GM18858 (cell line): ENCODE measurements at regions not wholly inside any gene's neighbourhood (a gene's known extent, or its start where the extent isn't known, plus 50 kb on each side); places are given as distances from the start of the nearest gene placed in this dataset.

Experiments used
- ATAC-seq: cut with Tn5 transposase; IDR thresholded peaks from one replicate; pipeline ENCODE4 v1.9.1; 2021; ENCODE audit not compliant: unreplicated experiment

DNA sequence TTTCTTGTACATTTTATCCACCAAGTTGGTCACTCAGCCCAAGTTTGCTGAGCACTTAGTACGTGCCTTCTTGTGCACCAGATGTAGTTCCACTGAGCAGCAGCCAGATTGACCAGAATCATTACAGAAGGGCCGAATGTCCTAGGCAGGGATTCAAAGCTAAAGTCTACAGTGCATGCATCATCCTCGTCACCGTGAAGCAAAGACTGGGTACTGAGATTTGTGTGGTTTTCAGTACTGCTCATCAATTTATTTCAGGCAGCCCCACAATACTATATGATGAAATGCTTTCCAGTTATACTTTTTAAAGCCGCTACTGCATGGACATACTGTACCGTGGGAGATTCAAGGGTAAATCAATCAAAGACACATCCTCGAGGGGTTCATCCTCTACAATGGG, 227.0 kb downstream of the ARRDC4 start:
- ATAC-seq = no peak

DNA sequence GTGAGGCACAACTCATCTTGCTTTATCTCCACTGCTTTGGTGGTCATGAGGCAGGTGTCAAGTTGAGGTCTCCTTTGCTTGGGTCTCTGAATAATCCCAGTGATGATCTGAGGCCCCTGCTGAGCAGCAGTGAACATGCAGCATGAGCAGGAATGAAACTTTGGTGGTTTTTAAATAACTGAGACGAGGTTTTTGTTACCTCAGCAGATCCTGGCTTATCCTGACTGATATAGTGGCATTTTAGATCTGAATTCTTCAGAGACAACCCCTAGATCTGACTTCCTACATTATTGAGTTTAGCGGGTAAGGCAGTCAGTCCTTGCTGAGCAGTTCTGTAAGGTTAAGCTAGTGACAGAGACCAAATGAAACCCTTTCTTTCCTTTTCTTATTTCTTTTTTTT, 230.4 kb downstream of the ARRDC4 start:
- ATAC-seq = no peak

DNA sequence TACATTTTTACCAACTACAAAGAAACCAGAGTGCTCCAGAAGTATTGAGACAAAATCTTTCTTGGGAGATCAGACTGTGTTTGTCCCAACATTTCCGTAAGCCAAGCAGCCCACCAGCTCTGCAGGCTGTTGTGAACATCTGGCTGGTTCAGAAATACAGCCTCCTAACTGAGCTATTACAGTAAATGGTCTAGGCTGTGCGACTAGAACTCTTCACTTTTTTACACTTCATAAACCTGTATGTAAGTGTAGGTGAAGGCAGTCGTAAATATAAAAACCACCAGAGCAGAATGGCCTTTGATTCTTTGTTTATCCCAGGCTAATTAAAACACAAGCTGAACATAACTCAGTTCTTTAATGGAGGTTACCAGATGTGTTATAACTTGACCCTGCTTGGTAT, 235.3 kb downstream of the ARRDC4 start:
- no peak for ATAC-seq

DNA sequence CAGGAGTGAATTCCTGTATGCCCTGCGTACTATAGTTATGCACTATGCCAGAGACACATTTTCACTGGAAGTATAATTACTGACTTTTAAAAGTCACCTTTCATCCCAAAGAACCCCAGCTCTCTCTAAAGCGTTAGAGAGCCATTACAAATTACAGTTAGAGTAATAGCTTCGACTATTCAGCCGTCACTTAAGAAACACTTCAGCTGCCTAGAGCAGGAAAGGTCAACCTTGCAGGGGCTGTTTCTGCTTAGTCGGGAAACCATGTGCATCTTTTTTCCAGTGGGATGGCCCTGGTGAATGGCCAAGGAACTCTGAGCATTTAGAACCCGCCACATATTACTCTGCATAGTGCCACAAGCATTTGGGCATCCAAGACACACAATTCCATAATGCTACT, 235.9 kb downstream of the ARRDC4 start:
- no peak for ATAC-seq

DNA sequence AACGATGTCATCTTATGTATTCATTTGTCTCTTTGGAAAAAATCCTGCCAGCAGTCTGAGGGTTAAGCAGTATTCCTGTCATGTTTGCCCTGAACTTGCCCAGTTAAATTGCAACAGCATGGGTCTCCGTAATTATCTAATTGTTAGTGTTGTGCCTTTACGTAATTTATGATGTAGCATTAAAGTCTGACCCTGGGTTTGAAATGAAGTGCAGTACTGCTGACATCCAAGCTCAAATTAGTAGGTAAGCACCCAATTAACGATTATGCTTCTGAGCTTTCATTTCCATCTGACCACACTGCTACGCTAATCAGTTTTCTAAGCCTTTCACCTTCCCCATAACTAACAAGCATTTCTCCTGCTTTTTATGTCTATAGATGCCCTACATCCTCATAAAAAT, 241.8 kb downstream of the ARRDC4 start:
- ATAC-seq = no peak

DNA sequence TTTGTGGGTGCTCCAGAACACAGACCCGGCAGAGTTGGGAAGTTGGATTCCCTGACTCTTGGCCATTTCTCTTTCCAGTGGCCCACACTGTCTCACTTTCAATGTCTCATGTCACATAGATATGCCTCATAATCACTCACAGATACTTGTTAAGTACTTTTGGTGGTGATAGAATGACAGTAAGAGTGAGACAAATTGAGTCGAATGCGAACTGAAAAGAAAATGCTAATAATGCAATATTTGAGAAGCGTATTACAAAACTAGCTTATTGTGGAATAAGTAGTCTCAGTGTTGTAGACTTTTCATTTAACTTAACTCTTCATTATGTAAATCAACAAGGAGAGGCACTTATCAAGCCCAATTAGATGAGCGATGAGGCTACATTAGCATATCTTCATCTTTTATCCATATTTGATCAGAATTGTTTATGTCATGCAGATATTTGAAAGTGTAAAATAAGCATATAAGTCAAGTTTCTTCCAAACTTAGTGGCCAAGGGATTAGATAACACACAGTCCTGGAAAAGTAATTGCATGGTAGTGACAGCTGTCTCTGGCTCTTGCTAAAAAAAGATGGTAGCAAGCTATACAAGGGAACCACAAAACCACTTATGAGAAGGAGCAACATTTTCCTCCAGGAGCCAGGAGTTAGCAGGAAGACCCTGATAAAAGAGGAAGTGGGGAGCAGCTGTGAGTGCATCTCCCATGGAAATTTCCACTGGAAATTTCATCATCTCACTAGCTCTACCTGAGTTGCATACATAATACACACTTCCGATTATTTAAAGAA, 243.6 kb downstream of the ARRDC4 start:
- ATAC-seq = no peak

DNA sequence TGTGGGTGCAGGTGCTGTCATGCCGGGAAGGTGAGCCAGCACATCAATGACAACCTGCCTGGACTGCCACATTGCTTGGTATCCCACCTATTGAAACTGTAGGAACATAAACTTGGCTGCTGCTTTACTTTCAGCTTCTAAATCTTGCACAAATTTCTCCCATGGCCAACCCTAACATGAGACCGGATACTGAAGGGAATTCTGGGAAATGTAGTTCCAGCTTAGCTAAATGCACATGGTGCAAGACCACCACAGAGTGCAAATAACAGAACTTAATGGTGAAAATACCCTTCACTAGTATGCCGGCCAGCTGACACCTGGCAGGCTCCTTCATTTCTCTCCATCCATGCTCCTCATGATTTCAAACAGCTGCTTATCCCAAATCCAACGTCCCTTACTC, 247.4 kb downstream of the ARRDC4 start:
- no peak for ATAC-seq

DNA sequence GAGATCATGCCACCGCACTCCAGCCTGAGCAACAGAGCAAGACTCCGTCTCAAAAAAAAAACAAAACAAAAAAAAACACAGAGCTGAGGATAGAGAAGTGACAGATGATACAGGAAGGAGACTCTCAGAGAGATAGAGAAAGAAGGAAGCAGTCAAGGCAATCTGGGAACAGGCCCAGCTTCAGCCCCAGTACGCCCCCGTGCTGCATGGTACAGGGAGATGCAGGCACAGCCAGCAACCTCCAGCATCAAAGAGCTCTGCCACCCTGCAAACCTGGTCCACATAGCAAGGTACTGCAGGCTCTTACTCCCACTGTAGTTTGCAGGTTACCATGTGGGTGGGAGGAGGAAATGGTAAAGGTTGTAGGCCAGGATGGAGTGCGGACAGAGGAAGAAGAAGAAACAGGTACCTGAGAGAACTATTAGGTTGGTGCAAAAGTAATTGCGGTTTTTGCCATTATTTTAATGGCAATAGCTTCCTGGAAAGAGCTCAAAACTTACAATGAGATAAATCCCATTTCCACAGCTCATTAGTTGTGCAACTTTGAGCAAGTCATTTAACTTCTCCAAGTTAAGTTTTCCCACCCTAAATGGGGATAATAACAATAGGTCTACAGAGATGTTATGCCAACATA, 253.0 kb downstream of the ARRDC4 start:
- ATAC-seq = no peak

DNA sequence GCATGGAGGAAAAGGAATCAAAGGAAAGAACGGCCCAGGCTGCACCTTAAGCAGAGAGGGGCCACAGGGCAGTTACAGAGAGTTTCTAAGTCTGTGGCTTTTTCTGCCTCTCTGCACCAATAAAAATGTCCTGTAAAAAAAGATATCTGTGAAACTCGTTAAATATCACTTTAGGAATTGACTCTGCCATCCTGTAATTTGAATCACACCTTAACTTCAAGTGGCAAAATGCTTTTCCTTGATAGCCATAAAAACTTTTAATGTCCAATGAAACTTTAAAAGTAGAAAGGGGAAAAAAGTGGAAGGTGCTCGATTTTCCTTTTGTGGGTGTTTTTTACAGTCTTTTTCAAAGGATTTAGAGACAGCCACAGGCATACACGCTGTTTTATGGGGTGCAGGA, 255.7 kb downstream of the ARRDC4 start:
- ATAC-seq = no peak

DNA sequence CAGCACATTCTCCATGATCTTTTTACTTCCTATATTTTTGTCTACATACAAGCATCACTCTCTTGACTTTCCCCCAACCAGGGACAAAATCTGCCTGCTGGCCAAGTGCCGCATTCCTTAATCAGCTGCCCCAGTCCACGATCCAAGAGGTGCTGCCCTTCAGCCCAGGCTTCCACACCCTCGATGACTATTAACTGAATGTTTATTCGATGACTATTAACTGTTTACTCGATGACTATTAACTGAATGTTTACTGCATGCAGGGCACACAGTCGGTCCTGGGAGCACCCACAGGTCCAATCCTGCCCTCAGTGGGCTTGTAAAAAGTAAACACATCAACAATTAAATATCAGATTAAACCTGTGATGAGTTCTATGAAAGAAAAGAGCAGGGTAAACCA, 256.9 kb downstream of the ARRDC4 start:
- no peak for ATAC-seq

DNA sequence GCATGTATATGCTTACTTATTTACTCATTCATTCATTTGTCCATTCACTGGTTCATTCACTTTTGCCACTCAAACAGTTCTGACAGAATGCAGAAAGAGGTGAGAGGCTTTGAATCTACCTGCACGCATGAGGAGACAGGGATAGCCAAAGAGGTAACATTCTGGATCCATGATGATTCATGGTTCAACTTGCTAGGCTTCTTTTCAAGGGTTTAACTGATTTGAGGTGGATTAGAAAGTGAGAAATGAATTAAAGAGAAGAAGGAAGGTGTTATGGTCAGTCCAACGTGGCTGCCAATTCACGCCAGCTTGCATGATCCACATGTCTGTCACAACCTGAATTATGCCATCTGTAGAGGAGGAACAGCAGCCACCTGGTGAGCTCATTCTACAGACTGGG, 260.6 kb downstream of the ARRDC4 start:
- no peak for ATAC-seq

DNA sequence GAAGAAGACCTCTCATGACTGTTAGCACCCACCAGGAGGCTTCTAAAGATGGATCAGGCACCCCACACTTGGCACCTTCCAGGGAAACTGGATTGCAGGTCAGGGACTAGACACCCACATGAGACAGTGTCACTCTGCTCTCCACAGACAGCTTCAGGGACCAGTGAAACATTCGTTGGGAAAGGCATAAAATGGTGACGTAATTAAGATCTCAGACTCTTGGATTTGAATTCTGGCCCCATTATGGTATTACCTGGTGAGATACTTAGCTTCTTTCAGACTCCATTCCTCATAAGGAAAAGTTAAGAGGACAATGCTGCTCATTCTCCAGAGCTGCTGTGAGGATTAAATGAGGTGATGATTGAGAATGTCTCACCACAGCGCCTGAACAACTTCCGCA, 261.1 kb downstream of the ARRDC4 start:
- no peak for ATAC-seq

DNA sequence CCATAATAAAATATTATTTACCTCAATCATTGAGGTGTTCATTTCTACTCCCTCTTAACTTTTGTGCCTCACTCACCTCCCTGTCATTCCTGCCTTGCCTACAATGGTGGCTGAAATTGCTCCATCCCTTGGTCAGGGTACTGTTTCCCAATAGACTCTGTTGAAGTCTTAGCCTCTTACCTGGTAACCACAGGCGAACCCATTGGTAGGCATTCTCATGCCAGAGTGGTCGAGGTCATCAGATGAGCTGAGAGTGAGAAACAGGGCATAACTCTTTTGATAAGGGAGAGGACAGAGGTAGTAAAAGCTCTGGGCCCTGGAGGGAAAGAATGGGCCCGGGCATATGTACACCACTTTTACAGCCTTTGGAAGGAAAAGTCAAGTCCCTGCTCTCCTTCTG, 265.6 kb downstream of the ARRDC4 start:
- no peak for ATAC-seq

DNA sequence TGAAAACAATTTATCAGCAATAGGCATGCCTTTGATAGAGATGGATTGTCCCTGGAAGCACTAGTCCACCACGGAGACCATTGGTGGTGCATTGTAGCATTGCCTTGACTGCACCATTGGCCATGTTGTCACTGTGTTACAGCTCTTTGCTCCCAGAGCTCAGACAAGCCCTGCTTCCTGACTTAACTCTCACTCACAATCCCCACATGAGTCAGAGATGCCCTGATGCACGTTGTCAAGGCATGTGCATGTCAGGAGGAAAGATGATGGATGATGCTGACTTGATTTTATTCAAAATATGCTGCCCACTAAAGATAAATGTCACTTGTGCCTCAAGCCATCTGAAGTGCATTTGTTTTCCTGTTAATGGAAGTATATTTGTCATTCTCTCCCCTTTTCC, 266.1 kb downstream of the ARRDC4 start:
- ATAC-seq = no peak

DNA sequence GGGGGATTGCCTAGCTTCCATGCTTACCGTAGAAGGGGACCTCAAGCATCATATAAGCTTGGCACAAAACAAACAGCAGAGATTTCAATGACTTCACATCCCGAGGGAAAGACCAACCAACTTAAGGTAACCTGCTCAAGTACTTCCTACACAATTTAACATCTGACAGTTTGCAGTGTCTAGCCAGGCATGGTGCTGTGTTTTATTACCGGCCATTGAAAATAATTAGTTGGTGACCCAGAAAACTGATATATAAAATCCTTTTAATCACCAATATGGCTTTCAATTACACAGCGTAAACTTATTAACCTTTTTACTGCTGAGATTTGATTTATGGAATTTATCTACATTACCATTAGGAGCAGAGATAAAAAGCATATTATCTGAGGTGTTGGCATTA, 268.3 kb downstream of the ARRDC4 start:
- ATAC-seq = no peak

DNA sequence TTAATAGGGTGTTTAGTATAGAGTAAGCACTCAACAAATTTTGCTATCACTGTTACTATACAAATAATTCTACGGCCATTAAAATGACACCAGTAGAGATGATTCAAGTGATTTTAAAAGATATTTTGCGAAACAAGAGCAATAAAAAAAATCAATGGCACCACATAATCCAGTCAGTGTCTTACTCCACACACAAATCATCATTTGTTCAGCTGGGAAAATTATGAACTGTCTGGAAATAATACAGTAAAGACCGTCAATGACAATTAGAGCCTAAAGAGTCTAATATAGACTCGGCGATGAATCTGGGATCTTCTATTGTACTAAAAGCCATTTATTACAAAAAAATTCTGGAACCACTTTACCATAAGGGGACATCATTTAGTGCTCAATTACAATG, 270.5 kb downstream of the ARRDC4 start:
- no peak for ATAC-seq

DNA sequence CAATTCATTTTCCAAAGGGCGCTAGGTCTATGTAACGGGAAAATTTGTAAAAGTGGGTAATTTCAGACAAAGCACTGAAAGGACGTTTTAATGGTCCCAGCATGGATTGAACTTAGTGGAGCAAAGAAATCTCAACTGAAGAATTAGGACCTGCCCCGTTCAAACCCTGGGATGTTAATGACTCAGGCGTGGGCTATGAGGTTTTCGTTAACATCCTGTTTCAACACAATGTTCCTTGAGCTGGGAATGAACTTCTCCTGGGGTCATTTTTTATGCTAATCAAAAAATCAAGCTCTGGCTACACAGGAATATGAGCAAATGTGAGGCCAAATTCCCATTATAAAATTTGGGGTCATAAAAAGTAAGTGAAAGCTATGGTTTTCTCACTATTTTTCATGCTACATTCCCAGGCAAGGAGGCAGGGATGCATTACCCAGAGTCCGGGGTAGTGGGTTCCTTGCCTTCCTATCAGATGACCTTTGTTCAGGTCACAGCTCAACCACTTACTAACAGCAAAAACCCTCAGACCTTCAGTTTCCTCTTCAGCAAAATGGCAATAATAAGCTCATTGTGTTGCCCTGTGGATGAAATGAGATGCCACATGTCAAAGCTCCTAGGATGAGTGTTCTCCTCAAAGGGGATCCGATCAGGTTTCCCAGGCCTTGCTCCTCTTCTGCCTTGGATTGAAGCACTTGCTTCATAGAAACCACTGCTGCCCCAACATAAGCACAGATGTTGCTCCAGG, 271.4 kb downstream of the ARRDC4 start:
- no peak for ATAC-seq

DNA sequence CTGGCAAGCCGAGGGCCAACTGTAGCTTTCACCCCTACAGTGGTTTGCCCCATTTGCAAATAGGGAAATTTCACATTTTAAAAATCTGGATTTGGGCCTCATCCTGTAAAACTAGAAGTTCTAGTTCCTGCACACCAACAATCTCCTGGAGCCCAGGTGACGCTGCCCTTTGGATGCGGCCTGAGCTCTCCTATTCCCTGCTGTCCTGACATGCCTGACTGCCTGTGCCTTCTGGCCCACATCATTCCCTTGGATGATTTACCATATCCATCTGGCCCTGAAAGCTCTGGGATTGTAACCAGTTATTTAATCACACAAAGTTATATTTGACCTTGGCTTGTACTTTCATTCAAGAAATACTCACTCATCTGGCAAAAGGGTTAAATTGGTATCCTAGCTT, 272.3 kb downstream of the ARRDC4 start:
- no peak for ATAC-seq

DNA sequence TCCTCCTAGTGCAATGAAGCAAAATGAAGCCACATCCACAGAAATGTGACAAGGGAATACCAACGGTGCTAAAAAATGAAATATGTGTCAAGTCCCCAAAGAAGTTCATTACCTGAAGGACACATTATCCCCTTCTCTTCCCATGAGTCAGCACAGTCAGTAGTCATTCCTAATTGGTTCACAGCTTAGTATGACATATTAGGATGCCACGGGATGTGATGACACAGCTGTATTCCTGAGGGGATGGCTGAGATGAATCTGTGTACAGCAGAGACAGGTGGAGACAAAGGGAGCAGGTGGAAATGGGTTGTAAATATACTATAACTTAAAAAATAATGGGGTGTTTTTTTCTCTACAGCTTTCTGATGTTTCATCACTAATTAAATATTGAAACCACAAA, 273.4 kb downstream of the ARRDC4 start:
- no peak for ATAC-seq

DNA sequence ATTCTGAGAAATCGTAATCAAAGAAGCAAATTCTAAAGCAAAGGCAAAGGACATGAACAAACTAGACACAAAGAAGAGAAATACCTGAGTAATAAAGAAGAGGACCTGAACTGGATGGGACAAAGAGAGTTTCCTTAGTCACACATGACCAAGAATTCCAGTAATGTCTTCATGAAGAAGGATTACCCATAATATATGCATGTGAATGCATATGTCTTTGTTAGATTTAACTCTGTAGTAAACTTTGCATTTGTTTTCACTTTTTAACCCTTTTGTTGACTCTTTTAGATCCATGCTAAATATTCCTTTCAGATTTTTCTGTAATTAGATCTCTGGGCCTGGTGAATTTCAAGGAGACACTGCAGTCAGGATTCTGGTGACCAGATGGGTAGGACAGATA, 279.8 kb downstream of the ARRDC4 start:
- no peak for ATAC-seq

DNA sequence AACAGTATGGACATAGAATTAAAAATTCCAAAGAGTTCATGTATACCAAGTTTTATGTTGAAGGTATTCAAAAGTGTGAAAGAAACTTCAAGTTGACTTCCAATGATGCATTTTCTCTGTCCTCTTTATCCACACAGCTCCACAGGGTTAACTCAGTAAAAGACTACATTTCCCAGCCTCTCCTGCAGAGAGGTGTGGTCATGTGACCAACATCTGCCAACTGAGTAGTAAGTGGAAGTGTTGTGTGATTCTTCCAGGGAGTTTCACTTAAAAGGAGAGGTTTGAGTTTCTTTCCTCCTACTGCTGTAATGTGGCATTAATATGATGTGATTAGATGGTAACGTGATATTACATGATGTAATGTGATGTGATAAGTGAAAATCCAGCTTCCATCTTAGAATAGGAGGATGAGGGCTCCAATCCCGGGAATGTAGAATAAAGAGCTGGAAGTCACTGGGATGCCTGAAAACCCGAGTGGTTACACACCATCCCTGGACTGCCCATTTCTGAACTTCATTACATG, 280.6 kb downstream of the ARRDC4 start:
- ATAC-seq = no peak

DNA sequence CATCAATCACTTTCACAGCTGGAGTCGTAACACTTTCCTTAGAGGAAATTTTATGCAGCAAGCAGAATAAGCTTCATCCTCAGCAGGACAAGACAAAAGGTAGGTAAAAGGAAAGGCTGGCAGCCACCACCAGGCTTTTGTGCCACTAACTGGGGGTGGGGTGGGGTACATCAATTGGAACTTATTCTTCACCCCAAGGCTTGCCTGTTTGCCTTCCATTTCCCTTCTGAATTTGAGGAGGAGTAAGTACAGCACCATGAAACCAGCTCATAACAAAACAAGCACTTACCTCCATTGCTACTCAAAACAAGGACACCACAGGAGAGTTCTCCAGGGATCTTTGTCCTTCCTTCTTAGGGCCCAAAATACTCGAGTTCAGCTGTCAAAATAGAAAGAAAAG, 296.8 kb downstream of the ARRDC4 start:
- ATAC-seq = no peak
